GM18873 (cell line): ENCODE measurements at regions not wholly inside any gene's neighbourhood (a gene's known extent, or its start where the extent isn't known, plus 50 kb on each side); places are given as distances from the start of the nearest gene placed in this dataset.
A peak's percentile ranks its signal among the peaks of the same experiment; 100 is the strongest.
"Not testable (repeated sequence)": the region's sequence is repeated elsewhere in the genome, so short reads cannot be mapped to it uniquely, and the experiment has no call there.

Experiments
- ATAC-seq: cut with Tn5 transposase; IDR thresholded peaks from one replicate; pipeline ENCODE4 v1.9.1; 2021; ENCODE audit warnings: mild to moderate bottlenecking, moderate library complexity, moderate number of reproducible peaks; ENCODE audit not compliant: unreplicated experiment, low FRiP score

GRCh38 chr4:159029481-159029880 lies 73.4 kb upstream of the RAPGEF2 start:
- ATAC-seq: no peak

- ATAC-seq: not testable (repeated sequence)
These were observed 72.6 kb upstream of the RAPGEF2 start for GRCh38 chr4:159030297-159030696.

GRCh38 chr4:159035570-159035969 lies 67.3 kb upstream of the RAPGEF2 start:
- ATAC-seq: peak; percentile 84

DNA sequence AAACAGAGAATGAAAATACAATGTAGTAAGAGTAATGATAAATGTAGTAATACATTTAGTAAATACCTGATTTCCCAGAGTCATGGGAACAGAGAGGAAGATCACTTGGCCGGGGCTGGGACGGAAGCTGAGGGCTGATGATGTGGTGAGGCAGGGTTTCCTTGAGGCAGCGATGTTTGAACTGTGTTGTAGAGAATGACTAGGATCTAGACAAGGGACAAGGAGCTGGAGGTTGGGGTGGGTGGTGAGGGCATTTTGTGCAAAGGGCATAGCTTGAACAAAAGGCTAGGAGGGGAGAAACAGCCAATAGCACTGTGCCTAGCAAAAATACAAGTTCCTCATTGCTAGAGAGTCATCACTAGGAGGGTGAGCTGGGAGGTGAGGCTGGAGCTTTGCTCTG lies 64.3 kb upstream of the RAPGEF2 start:
- ATAC-seq: no peak

DNA sequence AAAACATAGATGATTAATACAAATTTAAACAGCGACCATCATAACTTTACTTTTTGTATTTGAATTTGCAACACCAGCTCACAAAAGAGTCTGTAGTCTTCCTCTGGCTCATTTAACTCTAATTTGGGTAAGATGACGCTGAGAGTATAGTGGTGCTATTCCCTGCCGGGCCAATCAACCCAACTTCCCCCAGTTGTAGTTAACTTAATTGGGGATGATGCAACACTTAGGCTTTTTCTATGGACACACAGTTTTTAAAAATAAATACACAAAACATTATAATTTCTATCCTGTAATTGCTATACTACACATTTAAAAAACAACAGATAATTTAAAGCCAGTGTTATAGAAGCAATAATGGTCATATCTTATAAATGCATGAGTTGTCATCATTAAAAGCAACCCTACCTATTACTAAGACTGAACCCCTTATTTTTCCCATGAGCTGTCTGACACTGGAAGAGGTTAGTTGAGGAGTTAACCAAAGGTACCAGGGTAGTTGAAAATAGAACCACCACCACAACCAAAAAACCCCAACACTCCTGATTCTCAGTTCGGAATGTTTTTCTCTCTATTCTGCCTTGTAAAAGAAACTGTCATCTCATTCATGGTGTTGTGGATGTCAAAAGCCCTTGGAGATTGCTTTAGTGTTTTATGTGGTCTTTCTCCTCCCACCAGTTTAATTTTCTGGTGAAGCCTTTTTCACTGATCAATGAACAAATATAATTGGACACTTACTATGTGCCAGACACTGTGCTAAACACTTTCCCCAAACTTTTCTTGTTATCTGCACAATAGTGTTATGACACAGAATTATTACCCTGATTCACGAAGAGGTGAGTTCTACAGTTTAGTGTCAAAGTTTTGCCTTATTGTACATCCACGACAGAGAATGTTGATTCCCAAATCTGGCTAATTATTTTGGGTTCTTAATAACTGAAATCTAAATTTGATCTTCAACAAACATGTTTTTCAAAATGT lies 61.5 kb upstream of the RAPGEF2 start:
- no peak for ATAC-seq

DNA sequence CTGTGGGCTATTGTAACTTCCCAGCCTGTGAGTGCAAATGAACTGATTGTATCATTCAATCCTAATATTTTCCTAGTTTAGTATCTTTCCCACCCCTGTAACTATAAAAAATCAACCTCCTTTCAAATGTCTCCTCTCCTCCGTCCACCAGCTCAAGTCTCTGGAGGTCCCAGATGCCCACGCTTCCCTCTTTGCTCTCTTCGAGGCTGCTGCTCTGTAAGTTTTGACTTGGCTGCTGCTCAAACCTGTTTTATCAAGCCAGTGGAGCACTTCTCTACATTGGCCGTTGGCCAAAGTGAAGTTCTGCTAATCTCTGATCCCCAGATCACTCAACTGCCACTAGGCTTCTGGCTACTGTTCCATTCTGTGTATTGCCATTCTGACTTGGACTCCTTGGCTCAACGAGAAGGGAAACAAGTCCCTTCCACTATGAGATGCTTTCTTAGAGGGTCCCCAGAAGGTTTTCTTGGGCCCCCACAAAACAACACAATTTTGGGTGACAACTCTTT lies 60.7 kb upstream of the RAPGEF2 start:
- no peak for ATAC-seq

GRCh38 chr4:159042868-159043267 lies 60.0 kb upstream of the RAPGEF2 start:
- no peak for ATAC-seq

DNA sequence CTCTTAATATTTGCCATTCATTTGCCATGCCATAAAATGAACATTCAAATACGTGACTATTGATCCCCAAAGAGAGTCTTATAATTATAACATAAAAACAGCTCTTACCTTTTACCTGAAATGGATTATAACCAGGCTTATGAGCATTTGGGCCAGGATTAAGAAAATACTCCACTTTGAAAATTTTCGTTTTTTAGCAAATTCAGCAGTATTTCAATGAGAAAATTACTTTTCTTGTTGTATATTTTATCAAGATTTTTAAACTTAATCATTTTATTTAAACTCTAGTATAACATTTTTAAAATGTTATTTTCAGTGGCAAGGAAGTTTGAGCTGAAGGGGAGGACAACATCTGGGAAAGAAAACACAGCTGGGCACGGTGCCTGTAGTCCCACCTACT lies 59.0 kb upstream of the RAPGEF2 start:
- no peak for ATAC-seq

DNA sequence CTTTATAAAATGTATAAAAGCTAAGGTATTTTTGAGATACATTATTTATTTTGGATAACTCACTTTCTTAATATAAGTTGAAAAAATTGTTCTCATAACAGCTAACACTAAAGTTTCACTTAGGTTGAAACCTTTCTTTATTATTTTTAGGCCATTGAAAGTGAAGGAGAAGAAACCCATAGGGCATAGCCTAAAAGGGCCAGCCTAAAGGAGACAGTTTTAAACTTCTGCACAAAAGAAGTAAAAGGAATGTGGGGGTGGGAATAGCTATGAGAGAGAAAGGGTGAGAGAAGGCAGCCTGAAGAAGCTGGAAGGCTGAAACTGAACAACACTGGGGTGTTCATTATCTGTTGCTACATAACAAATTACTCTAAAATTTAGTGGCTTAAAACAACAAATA lies 57.6 kb upstream of the RAPGEF2 start:
- no peak for ATAC-seq

- no peak for ATAC-seq
These were observed 56.2 kb upstream of the RAPGEF2 start for GRCh38 chr4:159046683-159047082.

DNA sequence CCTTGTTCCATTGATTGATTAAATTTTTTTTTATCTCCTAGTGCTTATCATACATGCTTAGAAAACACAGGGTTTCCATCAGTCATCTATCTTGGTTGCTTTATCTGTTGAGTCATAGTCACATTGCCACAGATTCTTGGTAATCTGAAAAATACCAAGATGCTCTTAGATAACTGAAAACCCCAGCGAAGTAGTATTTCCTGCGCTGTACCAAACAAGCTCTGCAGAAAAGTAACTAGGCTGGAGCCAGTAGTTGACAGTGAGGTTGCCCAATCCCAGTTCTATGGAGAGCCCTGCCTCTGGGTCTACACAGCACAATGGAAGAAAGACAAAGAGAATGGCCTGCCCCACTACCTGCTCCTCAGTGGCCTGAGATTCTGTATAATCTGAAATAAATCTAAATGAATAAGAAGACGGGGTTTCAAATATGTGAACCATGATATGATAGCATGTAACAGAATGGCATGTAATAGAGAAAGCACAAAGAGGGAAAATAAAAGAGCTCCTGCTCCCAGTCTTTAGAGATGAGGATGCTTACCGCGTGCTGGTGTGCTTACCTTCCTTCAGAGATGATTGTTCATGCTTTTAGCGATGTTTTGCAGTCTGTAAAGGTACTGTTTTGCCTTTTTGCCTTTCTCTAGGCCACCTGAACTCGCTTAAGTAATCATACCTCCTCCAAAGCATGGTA lies 55.3 kb upstream of the RAPGEF2 start:
- ATAC-seq: no peak

GRCh38 chr4:159048166-159048886 lies 54.6 kb upstream of the RAPGEF2 start:
- ATAC-seq: no peak

DNA sequence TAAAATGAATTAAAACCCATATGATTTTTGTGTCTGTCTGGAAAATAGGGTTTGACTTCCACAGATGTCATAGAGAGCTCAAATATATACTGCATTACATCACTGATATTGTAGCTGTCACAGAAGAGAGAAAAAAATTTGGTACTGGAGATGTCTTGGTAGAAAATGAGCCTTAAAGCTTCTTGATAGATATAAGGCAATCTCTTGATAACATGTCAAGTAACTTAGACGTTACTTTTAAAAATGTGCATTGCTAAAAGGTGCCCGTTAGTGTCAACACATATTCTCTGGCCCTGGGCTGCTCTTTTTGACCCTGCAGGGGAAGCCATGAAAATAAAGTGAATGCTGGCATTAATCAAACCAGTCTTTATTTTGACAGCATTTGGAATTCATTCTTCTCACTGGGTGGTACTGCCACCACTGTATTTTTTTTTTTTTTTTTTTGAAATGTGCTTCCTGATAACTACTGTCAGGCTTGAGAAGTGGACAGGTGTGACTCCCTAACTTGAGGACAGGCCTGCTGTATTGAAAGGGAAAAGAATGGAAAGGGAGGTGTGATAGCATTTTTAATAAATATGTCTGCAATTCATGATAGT lies 53.0 kb upstream of the RAPGEF2 start:
- no peak for ATAC-seq

- peak; percentile 84 for ATAC-seq
These were observed 51.4 kb upstream of the RAPGEF2 start for GRCh38 chr4:159051245-159052071.

DNA sequence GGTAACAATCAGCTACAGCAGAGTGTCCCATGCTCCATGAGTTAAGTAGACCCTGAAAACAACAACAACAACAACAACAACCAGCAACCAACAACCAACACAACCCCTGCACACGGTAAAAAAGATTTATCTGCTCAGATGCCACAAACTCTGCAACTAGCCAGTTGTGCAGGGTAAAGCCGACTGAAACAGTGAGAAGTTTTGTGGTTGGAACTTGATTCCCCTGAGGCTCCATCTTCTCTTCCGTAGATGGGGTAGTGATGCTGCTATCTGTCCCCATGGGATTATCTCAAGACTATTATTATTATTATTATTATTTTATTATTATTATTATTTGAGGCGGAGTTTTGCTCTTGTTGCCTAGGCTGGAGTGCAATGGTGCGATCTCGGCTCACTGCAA lies 50.6 kb upstream of the RAPGEF2 start:
- ATAC-seq: peak; percentile 41
